Activated B cell treated with CpG ODN at 0.5 μM for 24 hours (primary cell): ENCODE measurements at regions not wholly inside any gene's neighbourhood (a gene's known extent, or its start where the extent isn't known, plus 50 kb on each side); places are given as distances from the start of the nearest gene placed in this dataset.

Experiments
- ATAC-seq: fragments of 200-7000 bp; cut with Tn5 transposase; one replicate; pipeline ENCODE4 v1.10.0; 2021; ENCODE audit warnings: low read depth, mild to moderate bottlenecking, moderate library complexity
- CTCF ChIA-PET: fragments of 350-600 bp; sonication (Branson Sonifier 250); formaldehyde crosslinking; loops from one replicate; lab custom pipeline; 2021; ENCODE audit warnings: antibody characterized with exemption; lab: Charles Lee
- POLR2A ChIA-PET: fragments of 350-600 bp; sonication (Branson Sonifier 250); formaldehyde crosslinking; loops from one replicate; lab custom pipeline; 2021; ENCODE audit warnings: antibody characterized with exemption; lab: Charles Lee
- DNase-seq: peaks from one replicate; pipeline ENCODE4 v3.0.0; 2022
- H3K27ac Mint-ChIP-seq: one replicate; pipeline ENCODE4 v1.8.0; 2020; ENCODE audit warnings: mixed read lengths
- H3K27me3 Mint-ChIP-seq: one replicate; pipeline ENCODE4 v1.8.0; 2021; ENCODE audit warnings: mixed read lengths
- H3K36me3 Mint-ChIP-seq: one replicate; pipeline ENCODE4 v1.8.0; 2021; ENCODE audit warnings: low read depth, mixed read lengths
- H3K4me1 Mint-ChIP-seq: one replicate; pipeline ENCODE4 v1.8.0; 2021; ENCODE audit warnings: mixed read lengths
- H3K4me3 Mint-ChIP-seq: one replicate; pipeline ENCODE4 v1.8.0; 2020; ENCODE audit warnings: mild to moderate bottlenecking, mixed read lengths
- H3K9me3 Mint-ChIP-seq: one replicate; pipeline ENCODE4 v1.8.0; 2020; ENCODE audit warnings: mixed read lengths
- intact Hi-C: fragments of 100-400 bp; cut with micrococcal nuclease; formaldehyde crosslinking; loops from one replicate; pipeline ENCODE4 v1.15.1; 2024
- TF ChIP-seq, protein P1 (sequence below): fragments of 200-600 bp; IDR thresholded peaks from one replicate; pipeline ENCODE4 v1.8.0; 2022; ENCODE audit warnings: antibody characterized with exemption, mild to moderate bottlenecking

- no peak overlapping the region for H3K4me3 Mint-ChIP-seq
- ATAC-seq (no peak), DNase-seq (no peak)
- TF ChIP-seq, protein P1, sequence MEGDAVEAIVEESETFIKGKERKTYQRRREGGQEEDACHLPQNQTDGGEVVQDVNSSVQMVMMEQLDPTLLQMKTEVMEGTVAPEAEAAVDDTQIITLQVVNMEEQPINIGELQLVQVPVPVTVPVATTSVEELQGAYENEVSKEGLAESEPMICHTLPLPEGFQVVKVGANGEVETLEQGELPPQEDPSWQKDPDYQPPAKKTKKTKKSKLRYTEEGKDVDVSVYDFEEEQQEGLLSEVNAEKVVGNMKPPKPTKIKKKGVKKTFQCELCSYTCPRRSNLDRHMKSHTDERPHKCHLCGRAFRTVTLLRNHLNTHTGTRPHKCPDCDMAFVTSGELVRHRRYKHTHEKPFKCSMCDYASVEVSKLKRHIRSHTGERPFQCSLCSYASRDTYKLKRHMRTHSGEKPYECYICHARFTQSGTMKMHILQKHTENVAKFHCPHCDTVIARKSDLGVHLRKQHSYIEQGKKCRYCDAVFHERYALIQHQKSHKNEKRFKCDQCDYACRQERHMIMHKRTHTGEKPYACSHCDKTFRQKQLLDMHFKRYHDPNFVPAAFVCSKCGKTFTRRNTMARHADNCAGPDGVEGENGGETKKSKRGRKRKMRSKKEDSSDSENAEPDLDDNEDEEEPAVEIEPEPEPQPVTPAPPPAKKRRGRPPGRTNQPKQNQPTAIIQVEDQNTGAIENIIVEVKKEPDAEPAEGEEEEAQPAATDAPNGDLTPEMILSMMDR: no peak
- H3K9me3 Mint-ChIP-seq: no peaks in the 10 kb centered on the region
- CTCF ChIA-PET: no interaction called here
- intact Hi-C loops: no loop called here
- H3K27ac Mint-ChIP-seq: no peak overlapping the region
- H3K27me3 Mint-ChIP-seq: peaks cover 8% of the 10 kb centered on the region
- H3K36me3 Mint-ChIP-seq: no peaks in the 10 kb centered on the region
- H3K4me1 Mint-ChIP-seq: no peaks in the 10 kb centered on the region
- POLR2A ChIA-PET: no interaction called here
These were observed 322.1 kb upstream of the TANK start for GRCh38 chr2:160838147-160838546.

DNA sequence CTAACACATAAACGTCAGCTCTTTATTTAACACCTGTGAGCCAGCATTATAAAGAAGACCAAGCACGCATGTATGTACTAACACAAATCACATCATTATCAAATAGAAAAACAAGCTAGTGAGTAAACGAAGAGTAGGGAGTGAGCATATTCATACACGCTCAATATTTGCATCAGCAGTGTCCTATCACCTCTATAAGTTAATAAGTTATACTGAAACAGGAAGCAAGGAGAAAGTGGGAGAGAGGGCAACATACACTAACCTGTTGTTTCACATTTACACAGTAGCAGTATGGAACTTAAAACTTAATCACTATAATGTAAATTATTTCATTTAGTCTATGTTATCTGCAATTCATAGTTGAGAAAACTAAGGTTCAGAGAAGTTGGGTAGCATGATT is 321.5 kb upstream of the TANK start:
- ATAC-seq: no peak
- POLR2A ChIA-PET: no interaction called here
- no peak for DNase-seq
- H3K9me3 Mint-ChIP-seq: peaks cover 5% of the 10 kb centered on the region
- CTCF ChIA-PET: no interaction called here
- no peak overlapping the region for H3K27ac Mint-ChIP-seq
- H3K27me3 Mint-ChIP-seq: peaks cover 8% of the 10 kb centered on the region
- no peaks in the 10 kb centered on the region for H3K4me1 Mint-ChIP-seq
- intact Hi-C loops: no loop called here
- H3K36me3 Mint-ChIP-seq: no peaks in the 10 kb centered on the region
- no peak overlapping the region for H3K4me3 Mint-ChIP-seq
- TF ChIP-seq, protein P1: no peak

DNA sequence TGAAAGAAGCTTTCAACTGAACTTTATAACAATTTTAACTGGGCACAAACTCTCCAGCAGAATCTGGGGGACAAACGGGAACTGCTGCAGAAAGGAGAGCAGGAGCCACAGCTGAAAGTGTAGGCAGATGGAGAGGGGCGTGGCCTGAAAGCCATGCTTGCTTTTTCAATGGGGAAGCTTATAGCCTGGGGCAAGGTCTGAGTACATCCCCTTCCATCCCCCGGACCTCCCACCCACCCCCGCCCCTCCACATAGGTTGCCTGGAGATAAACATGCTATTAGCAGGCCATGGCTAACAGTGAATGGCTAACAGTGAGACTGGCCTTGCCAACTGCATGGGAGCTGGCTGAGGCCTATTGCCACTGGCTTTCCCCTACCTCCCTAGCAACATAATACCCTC is 317.9 kb upstream of the TANK start:
- H3K27ac Mint-ChIP-seq: no peak overlapping the region
- peaks cover 12% of the 10 kb centered on the region for H3K9me3 Mint-ChIP-seq
- intact Hi-C loops: no loop called here
- ATAC-seq: no peak
- no peak for DNase-seq
- TF ChIP-seq, protein P1: no peak
- peaks cover 8% of the 10 kb centered on the region for H3K27me3 Mint-ChIP-seq
- no peaks in the 10 kb centered on the region for H3K36me3 Mint-ChIP-seq
- ChIA-PET CTCF (no interaction called here), POLR2A (no interaction called here)
- no peaks in the 10 kb centered on the region for H3K4me1 Mint-ChIP-seq
- no peak overlapping the region for H3K4me3 Mint-ChIP-seq

DNA sequence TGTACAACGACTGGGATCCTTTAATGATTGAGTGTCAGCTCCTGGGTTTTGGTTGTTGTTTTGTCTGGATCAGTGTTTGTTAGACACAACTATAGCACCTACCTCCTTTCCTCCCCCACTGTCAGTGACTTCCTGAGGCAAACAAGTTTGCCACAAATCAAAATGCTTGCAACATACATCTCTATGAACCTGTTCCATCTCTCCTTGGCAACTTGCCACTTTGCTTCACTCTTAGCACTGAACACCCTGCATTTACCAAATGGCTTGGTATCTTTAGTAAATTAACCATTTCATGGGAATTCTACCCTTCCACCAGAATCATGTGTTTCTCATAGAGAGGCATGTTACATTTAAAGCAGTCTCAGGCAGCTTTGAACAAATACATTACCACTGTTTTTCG is 301.1 kb upstream of the TANK start:
- TF ChIP-seq, protein P1: no peak
- peaks cover 3% of the 10 kb centered on the region for H3K9me3 Mint-ChIP-seq

DNA sequence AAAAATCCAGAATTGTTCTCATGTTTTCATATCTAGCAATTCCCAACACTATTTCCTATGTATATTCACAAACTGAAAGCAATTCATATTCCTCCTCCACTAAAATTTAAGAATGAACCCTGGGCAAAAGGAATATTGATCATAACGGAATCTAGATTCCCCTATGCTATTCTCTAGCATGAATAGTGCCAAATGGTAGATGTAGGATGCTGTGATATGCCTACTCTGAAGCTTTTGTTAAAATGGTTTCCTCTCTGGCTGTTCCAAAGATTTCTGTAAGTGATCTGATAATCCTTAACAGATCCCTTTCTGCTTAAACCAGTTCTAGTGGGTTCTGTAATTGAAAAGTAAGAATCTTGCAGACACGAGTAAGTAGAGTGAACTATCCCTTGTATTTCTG is 298.0 kb upstream of the TANK start:
- no peak for DNase-seq
- TF ChIP-seq, protein P1: no peak
- H3K9me3 Mint-ChIP-seq: peaks cover 3% of the 10 kb centered on the region
- intact Hi-C loops: no loop called here
- ATAC-seq: no peak
- H3K4me1 Mint-ChIP-seq: no peaks in the 10 kb centered on the region
- no peak overlapping the region for H3K4me3 Mint-ChIP-seq
- no peak overlapping the region for H3K27ac Mint-ChIP-seq
- CTCF ChIA-PET: no interaction called here
- H3K36me3 Mint-ChIP-seq: no peaks in the 10 kb centered on the region
- POLR2A ChIA-PET: no interaction called here
- H3K27me3 Mint-ChIP-seq: no peaks in the 10 kb centered on the region

More for the DNA sequence above, 301.1 kb upstream of the TANK start:
- DNase-seq: no peak
- intact Hi-C loops: no loop called here
- CTCF ChIA-PET: no interaction called here
- H3K27me3 Mint-ChIP-seq: no peaks in the 10 kb centered on the region
- H3K4me1 Mint-ChIP-seq: no peaks in the 10 kb centered on the region
- H3K4me3 Mint-ChIP-seq: no peak overlapping the region
- H3K36me3 Mint-ChIP-seq: no peaks in the 10 kb centered on the region
- no peak for ATAC-seq
- H3K27ac Mint-ChIP-seq: no peak overlapping the region
- POLR2A ChIA-PET: no interaction called here
